ENCODE measurements at regions not wholly inside any gene's neighbourhood (a gene's known extent, or its start where the extent isn't known, plus 50 kb on each side); places are given as distances from the start of the nearest gene placed in this dataset.

DNA sequence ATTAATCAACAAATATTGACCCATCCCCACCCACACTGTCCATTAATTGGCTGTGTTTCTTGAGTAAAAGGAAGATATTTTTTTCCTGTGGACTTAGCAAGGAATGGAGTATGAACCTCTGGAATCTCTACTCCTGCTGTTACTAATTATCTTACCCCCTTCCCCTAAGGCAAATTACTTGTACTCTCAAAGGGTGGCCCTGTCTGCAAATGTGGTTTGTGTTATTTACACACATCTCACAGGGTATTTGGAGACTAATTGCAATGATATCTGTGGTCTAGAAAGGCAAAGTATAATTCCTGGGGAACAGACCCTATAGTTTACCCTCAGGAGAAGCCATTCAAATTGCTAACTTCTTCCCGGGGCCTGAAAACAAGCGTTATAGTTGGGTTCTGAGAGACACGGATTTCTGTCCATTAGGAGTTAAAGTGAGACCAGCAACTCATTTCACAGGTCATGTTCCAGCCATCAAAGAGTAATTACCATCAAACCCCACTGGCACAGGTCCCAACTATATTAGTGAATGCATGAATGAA is 133.0 kb upstream of the RASGEF1B start:
- intact Hi-C loops (cut with micrococcal nuclease) = no loop called here
- H3K4me1 ChIP-seq (ENCODE audit: control insufficient read depth, insufficient read depth, low read length) = peaks cover 3% of the 10 kb centered on the region
- no peaks in the 10 kb centered on the region for H3K9me3 ChIP-seq (ENCODE audit: control insufficient read depth, insufficient read depth, low read length)
- no peaks in the 10 kb centered on the region for H3K36me3 ChIP-seq (ENCODE audit: control insufficient read depth, insufficient read depth, low read length)
- no peak for DNase-seq
- H3K27me3 ChIP-seq (ENCODE audit: control insufficient read depth, insufficient read depth, low read length) = no peaks in the 10 kb centered on the region
- peaks cover 7 to 9% of the 10 kb centered on the region in 2 donors for H3K27me3 Mint-ChIP-seq (ENCODE audit: low read depth in 2 of 2)
- H3K4me3 Mint-ChIP-seq = no peak overlapping the region
- H3K27ac ChIP-seq (ENCODE audit: low read length) = no peak overlapping the region
- H3K4me3 ChIP-seq (ENCODE audit: low read length) = no peak overlapping the region
- H3K4me1 Mint-ChIP-seq = peaks cover 6 to 12% of the 10 kb centered on the region in 2 donors
- TF ChIP-seq, protein P1, sequence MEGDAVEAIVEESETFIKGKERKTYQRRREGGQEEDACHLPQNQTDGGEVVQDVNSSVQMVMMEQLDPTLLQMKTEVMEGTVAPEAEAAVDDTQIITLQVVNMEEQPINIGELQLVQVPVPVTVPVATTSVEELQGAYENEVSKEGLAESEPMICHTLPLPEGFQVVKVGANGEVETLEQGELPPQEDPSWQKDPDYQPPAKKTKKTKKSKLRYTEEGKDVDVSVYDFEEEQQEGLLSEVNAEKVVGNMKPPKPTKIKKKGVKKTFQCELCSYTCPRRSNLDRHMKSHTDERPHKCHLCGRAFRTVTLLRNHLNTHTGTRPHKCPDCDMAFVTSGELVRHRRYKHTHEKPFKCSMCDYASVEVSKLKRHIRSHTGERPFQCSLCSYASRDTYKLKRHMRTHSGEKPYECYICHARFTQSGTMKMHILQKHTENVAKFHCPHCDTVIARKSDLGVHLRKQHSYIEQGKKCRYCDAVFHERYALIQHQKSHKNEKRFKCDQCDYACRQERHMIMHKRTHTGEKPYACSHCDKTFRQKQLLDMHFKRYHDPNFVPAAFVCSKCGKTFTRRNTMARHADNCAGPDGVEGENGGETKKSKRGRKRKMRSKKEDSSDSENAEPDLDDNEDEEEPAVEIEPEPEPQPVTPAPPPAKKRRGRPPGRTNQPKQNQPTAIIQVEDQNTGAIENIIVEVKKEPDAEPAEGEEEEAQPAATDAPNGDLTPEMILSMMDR (IDR thresholded peaks at IDR 0.05) = no peak
- H3K9me3 Mint-ChIP-seq = no peaks in the 10 kb centered on the region
- WGBS (ENCODE audit: insufficient coverage) = 90% methylated on average over 3 of the region's 3 CpGs
- H3K27ac Mint-ChIP-seq = no peak overlapping the region
- H3K36me3 Mint-ChIP-seq = no peaks in the 10 kb centered on the region
- ATAC-seq = no peak

DNA sequence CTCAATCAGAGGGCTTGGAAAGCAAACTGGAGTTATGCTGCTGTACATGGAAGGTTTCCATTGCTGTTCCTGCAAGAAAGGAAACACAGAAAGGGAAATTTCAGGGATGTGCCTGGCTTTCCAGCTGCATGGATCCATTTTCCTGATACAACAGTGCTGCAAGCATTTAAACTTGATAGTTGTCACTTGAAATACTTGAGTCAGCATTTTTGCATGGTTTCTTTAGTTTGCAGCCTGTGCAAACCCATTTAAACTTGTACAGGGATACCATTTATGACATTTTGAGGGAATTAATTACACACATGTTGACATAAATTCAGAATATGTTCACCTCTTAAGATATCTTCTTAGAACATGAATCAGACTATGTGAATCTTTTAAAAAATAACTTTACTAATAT is 131.1 kb upstream of the RASGEF1B start:
- Histone ChIP-seq H3K4me1 (ENCODE audit: control insufficient read depth, insufficient read depth, low read length) (peaks cover 3% of the 10 kb centered on the region), H3K27ac (ENCODE audit: low read length) (no peak overlapping the region), H3K4me3 (ENCODE audit: low read length) (no peak overlapping the region), H3K36me3 (ENCODE audit: control insufficient read depth, insufficient read depth, low read length) (no peaks in the 10 kb centered on the region), H3K27me3 (ENCODE audit: control insufficient read depth, insufficient read depth, low read length) (no peaks in the 10 kb centered on the region), H3K9me3 (ENCODE audit: control insufficient read depth, insufficient read depth, low read length) (no peaks in the 10 kb centered on the region)
- intact Hi-C loops (cut with micrococcal nuclease) = no loop called here
- Mint-ChIP-seq H3K27ac (no peak overlapping the region), H3K9me3 (no peaks in the 10 kb centered on the region), H3K4me1 (peaks cover 6 to 12% of the 10 kb centered on the region in 2 donors), H3K4me3 (no peak overlapping the region), H3K27me3 (ENCODE audit: low read depth in 2 of 2) (peaks cover 5 to 13% of the 10 kb centered on the region in 2 donors), H3K36me3 (no peaks in the 10 kb centered on the region)
- DNase-seq = no peak
- TF ChIP-seq, protein P1 (IDR thresholded peaks at IDR 0.05) = no peak
- ATAC-seq = no peak

DNA sequence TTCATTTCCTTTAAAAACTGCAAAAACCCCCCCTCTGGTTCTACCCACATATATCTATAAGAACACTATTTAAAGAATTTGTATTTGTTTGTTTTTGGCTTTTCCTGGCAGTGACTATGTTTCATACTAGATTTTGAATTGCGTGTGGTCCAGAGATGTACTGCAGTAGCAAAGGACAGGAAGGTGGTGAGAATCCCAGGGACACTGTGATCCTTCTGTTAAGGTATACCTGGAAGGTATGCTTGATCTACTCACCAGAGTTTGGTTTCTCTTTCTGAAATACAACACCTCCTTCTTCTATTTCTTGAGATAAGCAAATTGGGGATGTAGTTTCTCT is 129.6 kb upstream of the RASGEF1B start:
- H3K36me3 ChIP-seq (ENCODE audit: control insufficient read depth, insufficient read depth, low read length) = no peaks in the 10 kb centered on the region
- intact Hi-C loops (cut with micrococcal nuclease) = no loop called here
- TF ChIP-seq, protein P1 (IDR thresholded peaks at IDR 0.05) = no peak
- H3K27ac ChIP-seq (ENCODE audit: low read length) = no peak overlapping the region
- no peaks in the 10 kb centered on the region for H3K9me3 Mint-ChIP-seq
- peaks cover 5 to 13% of the 10 kb centered on the region in 2 donors for H3K27me3 Mint-ChIP-seq (ENCODE audit: low read depth in 2 of 2)
- H3K4me1 ChIP-seq (ENCODE audit: control insufficient read depth, insufficient read depth, low read length) = no peaks in the 10 kb centered on the region
- 100% methylated on average over 1 of the region's 1 CpG for WGBS (ENCODE audit: insufficient coverage)
- no peak overlapping the region for H3K27ac Mint-ChIP-seq
- H3K27me3 ChIP-seq (ENCODE audit: control insufficient read depth, insufficient read depth, low read length) = no peaks in the 10 kb centered on the region
- H3K4me1 Mint-ChIP-seq = no peaks in the 10 kb centered on the region
- DNase-seq (no peak), ATAC-seq (no peak)
- no peak overlapping the region for H3K4me3 ChIP-seq (ENCODE audit: low read length)
- no peaks in the 10 kb centered on the region for H3K9me3 ChIP-seq (ENCODE audit: control insufficient read depth, insufficient read depth, low read length)
- H3K4me3 Mint-ChIP-seq = no peak overlapping the region
- no peaks in the 10 kb centered on the region for H3K36me3 Mint-ChIP-seq

Measured in natural killer cell (primary cell).